SK-N-MC (cell line): ENCODE measurements at regions not wholly inside any gene's neighbourhood (a gene's known extent, or its start where the extent isn't known, plus 50 kb on each side); places are given as distances from the start of the nearest gene placed in this dataset.

Experiments
- EZH2 ChIP-seq: fragments of 200-600 bp; sonication (generic); IDR thresholded peaks from one replicate; pipeline ENCODE4 v1.6.1; 2017; ENCODE audit warnings: antibody characterized with exemption
- POLR2AphosphoS5 ChIP-seq: IDR thresholded peaks from 2 replicates; pipeline ENCODE4 v1.6.1; 2012; ENCODE audit warnings: mild to moderate bottlenecking, low read depth, low read length, borderline replicate concordance

DNA sequence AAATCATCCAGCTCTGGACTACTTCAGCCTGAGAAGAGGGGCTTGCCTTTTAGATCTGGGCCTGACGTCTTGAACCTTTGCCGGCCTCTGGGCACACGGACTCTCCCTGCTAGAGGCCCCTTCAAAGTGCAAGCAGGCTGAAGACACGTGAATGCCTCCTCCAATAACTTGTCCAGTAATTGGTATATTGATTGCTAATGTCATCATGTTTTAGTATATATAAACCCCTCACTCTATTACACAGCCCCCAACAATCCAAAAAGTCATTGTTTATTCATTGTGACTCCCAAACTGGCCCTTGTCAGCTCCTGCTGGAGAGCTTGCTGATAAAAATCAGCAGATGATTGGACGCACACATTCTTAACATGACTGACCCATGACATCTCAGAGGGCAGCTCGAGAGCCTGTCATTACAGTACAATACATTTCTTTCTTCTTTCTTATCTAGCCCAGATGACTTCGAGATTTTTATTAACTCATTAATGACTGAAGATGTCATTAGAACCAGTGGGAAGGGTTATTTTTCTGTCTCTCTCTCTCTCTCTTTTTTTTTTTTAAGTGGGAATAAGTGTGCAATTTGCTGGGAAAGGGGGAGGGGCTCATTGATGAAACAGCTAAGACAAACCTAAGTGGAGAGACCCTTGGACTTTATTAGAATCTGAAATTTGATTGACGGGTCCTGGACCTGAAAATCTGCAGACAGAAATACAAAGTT lies 65.5 kb upstream of the NR2F2 start:
- TF ChIP-seq POLR2AphosphoS5: no peak
- TF ChIP-seq EZH2: no peak
